ENCODE measurements at regions not wholly inside any gene's neighbourhood (a gene's known extent, or its start where the extent isn't known, plus 50 kb on each side); places are given as distances from the start of the nearest gene placed in this dataset.

- no peak for TF ChIP-seq CTCF (conservative IDR thresholded peaks at IDR 0.05)
- no peak for TF ChIP-seq EZH2 (IDR thresholded peaks at IDR 0.05; ENCODE audit: low read depth)
Measured at GRCh38 chr6:25027221-25027916, 91.6 kb upstream of the RIPOR2 start.

All from PC-9 (cell line).